HG03521 (cell line): ENCODE measurements at regions not wholly inside any gene's neighbourhood (a gene's known extent, or its start where the extent isn't known, plus 50 kb on each side); places are given as distances from the start of the nearest gene placed in this dataset.
"Not testable (repeated sequence)": the region's sequence is repeated elsewhere in the genome, so short reads cannot be mapped to it uniquely, and the experiment has no call there.

Experiments used
- ATAC-seq: cut with Tn5 transposase; IDR thresholded peaks from one replicate; pipeline ENCODE4 v1.9.1; 2021; ENCODE audit warnings: mild to moderate bottlenecking, moderate library complexity; ENCODE audit not compliant: unreplicated experiment

GRCh38 chr2:121063471-121063870 is 221.5 kb downstream of the TFCP2L1 start:
- ATAC-seq = no peak

GRCh38 chr2:121064186-121064585 is 220.8 kb downstream of the TFCP2L1 start:
- ATAC-seq = no peak

GRCh38 chr2:121065239-121065638 is 219.8 kb downstream of the TFCP2L1 start:
- ATAC-seq = no peak

GRCh38 chr2:121066526-121066925 is 218.5 kb downstream of the TFCP2L1 start:
- ATAC-seq = no peak

GRCh38 chr2:121068851-121069250 is 216.2 kb downstream of the TFCP2L1 start:
- no peak for ATAC-seq

GRCh38 chr2:121069434-121069969 is 215.5 kb downstream of the TFCP2L1 start:
- ATAC-seq = no peak

- ATAC-seq = not testable (repeated sequence)
Observed at GRCh38 chr2:121070061-121070460, 214.9 kb downstream of the TFCP2L1 start.

- ATAC-seq = no peak
Observed at GRCh38 chr2:121071034-121071504, 213.9 kb downstream of the TFCP2L1 start.

GRCh38 chr2:121072784-121073183 is 212.2 kb downstream of the TFCP2L1 start:
- ATAC-seq = no peak

- no peak for ATAC-seq
Observed at GRCh38 chr2:121073320-121074210, 211.4 kb downstream of the TFCP2L1 start.

GRCh38 chr2:121074293-121074932 is 210.6 kb downstream of the TFCP2L1 start:
- no peak for ATAC-seq

GRCh38 chr2:121075006-121075551 is 209.9 kb downstream of the TFCP2L1 start:
- ATAC-seq = no peak

GRCh38 chr2:121075641-121076497 is 209.1 kb downstream of the TFCP2L1 start:
- ATAC-seq = no peak

- ATAC-seq = no peak
Observed at GRCh38 chr2:121076498-121076820, 208.5 kb downstream of the TFCP2L1 start.

GRCh38 chr2:121076885-121077549 is 208.0 kb downstream of the TFCP2L1 start:
- ATAC-seq = peak; percentile 46

GRCh38 chr2:121078899-121079298 is 206.1 kb downstream of the TFCP2L1 start:
- ATAC-seq = no peak

- ATAC-seq = no peak
Observed at GRCh38 chr2:121080013-121080772, 204.8 kb downstream of the TFCP2L1 start.

GRCh38 chr2:121081701-121082100 is 203.3 kb downstream of the TFCP2L1 start:
- no peak for ATAC-seq

GRCh38 chr2:121082191-121082590 is 202.8 kb downstream of the TFCP2L1 start:
- no peak for ATAC-seq
